OCI-LY7 (cell line): ENCODE measurements at regions not wholly inside any gene's neighbourhood (a gene's known extent, or its start where the extent isn't known, plus 50 kb on each side); places are given as distances from the start of the nearest gene placed in this dataset.

Source experiments
- CTCF ChIP-seq: fragments of 200-600 bp; sonication (generic); conservative IDR thresholded peaks from 2 replicates; pipeline ENCODE4 v1.5.1; 2014; ENCODE audit warnings: mild to moderate bottlenecking, antibody characterized with exemption, low read length, moderate library complexity, mixed read lengths
- EZH2phosphoT487 ChIP-seq: fragments of 200-600 bp; sonication (generic); IDR thresholded peaks from 2 replicates; pipeline ENCODE4 v1.6.1; 2018; ENCODE audit warnings: low read depth, borderline replicate concordance, mild to moderate bottlenecking, mixed run types, antibody characterized with exemption, low read length, moderate library complexity, mixed read lengths

- TF ChIP-seq CTCF (no peak), EZH2phosphoT487 (no peak)
These were observed 270.5 kb downstream of the FGFR2 start for GRCh38 chr10:121327727-121328126.
